HG03565 (cell line): ENCODE measurements at regions not wholly inside any gene's neighbourhood (a gene's known extent, or its start where the extent isn't known, plus 50 kb on each side); places are given as distances from the start of the nearest gene placed in this dataset.

Source experiments
- ATAC-seq: cut with Tn5 transposase; IDR thresholded peaks from one replicate; pipeline ENCODE4 v1.9.1; 2021; ENCODE audit warnings: mild to moderate bottlenecking, moderate library complexity; ENCODE audit not compliant: unreplicated experiment

GRCh38 chr13:76463314-76463713 is 422.9 kb downstream of the KCTD12 start:
- no peak for ATAC-seq

- ATAC-seq = no peak
Observed at GRCh38 chr13:76461999-76462398, 424.2 kb downstream of the KCTD12 start.

GRCh38 chr13:76461484-76461883 is 424.7 kb downstream of the KCTD12 start:
- no peak for ATAC-seq

- ATAC-seq = no peak
Observed at GRCh38 chr13:76459863-76460262, 426.3 kb downstream of the KCTD12 start.

- no peak for ATAC-seq
Observed at GRCh38 chr13:76455960-76456359, 430.2 kb downstream of the KCTD12 start.

GRCh38 chr13:76454991-76455390 is 431.2 kb downstream of the KCTD12 start:
- ATAC-seq = no peak

- no peak for ATAC-seq
Observed at GRCh38 chr13:76449716-76450115, 436.5 kb downstream of the KCTD12 start.

GRCh38 chr13:76446191-76446590 is 440.0 kb downstream of the KCTD12 start:
- ATAC-seq = no peak

GRCh38 chr13:76440568-76440967 is 445.6 kb downstream of the KCTD12 start:
- peak; percentile 95 for ATAC-seq

GRCh38 chr13:76439546-76439945 is 446.7 kb downstream of the KCTD12 start:
- no peak for ATAC-seq

- ATAC-seq = no peak
Observed at GRCh38 chr13:76438050-76438449, 448.2 kb downstream of the KCTD12 start.

GRCh38 chr13:76425935-76426334 is 460.3 kb downstream of the KCTD12 start:
- ATAC-seq = no peak

- no peak for ATAC-seq
Observed at GRCh38 chr13:76421011-76421410, 465.2 kb downstream of the KCTD12 start.

GRCh38 chr13:76418404-76418803 is 467.8 kb downstream of the KCTD12 start:
- ATAC-seq = no peak

GRCh38 chr13:76414320-76414719 is 471.9 kb downstream of the KCTD12 start:
- no peak for ATAC-seq

GRCh38 chr13:76406243-76406642 is 480.0 kb downstream of the KCTD12 start:
- no peak for ATAC-seq

- ATAC-seq = no peak
Observed at GRCh38 chr13:76398425-76398824, 487.8 kb downstream of the KCTD12 start.

GRCh38 chr13:76397413-76397812 is 488.8 kb downstream of the KCTD12 start:
- ATAC-seq = no peak

GRCh38 chr13:76389321-76389720 is 496.9 kb downstream of the KCTD12 start:
- no peak for ATAC-seq

- no peak for ATAC-seq
Observed at GRCh38 chr13:76387566-76387965, 498.6 kb downstream of the KCTD12 start.

GRCh38 chr13:76386321-76386720 is 499.9 kb downstream of the KCTD12 start:
- no peak for ATAC-seq

GRCh38 chr13:76385586-76385985 is 500.6 kb downstream of the KCTD12 start:
- no peak for ATAC-seq

GRCh38 chr13:76383676-76384461 is 502.3 kb downstream of the KCTD12 start:
- no peak for ATAC-seq
